ENCODE measurements at regions not wholly inside any gene's neighbourhood (a gene's known extent, or its start where the extent isn't known, plus 50 kb on each side); places are given as distances from the start of the nearest gene placed in this dataset.

DNA sequence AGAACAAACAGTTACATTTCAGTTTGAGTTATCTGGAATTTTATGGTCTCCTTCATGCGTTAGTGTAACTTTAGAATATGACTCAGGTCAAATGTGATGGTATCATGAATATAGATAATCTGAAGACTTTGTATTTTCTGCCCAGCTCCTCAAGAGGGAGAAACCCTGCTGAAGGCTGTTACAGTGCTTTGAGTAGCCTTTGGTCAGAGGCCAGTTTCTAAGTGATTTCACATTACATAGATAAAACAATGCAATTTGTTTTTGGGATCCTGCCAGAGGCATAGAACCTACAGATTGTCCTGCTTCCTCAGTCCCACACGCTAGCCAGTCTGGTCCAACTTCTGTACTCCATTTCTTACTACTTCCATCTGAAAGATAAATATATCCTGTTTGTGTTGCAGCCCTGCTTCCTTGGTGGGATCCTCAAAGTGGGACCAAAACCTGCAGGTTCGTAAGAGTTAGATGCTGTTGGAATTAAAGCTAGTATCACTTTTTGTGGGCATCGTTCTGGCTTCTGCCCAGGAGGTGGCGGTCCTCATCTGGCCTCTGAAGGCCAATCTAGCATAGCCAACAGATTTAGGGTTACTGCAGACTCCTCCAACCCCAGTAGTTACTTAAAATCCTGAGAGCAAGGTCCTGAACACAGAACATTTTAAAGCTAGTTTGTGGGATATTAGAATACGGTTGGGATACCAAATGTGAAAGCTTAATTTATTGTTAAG lies 645.8 kb upstream of the USP24 start (continued):
- TF ChIP-seq, protein P1, sequence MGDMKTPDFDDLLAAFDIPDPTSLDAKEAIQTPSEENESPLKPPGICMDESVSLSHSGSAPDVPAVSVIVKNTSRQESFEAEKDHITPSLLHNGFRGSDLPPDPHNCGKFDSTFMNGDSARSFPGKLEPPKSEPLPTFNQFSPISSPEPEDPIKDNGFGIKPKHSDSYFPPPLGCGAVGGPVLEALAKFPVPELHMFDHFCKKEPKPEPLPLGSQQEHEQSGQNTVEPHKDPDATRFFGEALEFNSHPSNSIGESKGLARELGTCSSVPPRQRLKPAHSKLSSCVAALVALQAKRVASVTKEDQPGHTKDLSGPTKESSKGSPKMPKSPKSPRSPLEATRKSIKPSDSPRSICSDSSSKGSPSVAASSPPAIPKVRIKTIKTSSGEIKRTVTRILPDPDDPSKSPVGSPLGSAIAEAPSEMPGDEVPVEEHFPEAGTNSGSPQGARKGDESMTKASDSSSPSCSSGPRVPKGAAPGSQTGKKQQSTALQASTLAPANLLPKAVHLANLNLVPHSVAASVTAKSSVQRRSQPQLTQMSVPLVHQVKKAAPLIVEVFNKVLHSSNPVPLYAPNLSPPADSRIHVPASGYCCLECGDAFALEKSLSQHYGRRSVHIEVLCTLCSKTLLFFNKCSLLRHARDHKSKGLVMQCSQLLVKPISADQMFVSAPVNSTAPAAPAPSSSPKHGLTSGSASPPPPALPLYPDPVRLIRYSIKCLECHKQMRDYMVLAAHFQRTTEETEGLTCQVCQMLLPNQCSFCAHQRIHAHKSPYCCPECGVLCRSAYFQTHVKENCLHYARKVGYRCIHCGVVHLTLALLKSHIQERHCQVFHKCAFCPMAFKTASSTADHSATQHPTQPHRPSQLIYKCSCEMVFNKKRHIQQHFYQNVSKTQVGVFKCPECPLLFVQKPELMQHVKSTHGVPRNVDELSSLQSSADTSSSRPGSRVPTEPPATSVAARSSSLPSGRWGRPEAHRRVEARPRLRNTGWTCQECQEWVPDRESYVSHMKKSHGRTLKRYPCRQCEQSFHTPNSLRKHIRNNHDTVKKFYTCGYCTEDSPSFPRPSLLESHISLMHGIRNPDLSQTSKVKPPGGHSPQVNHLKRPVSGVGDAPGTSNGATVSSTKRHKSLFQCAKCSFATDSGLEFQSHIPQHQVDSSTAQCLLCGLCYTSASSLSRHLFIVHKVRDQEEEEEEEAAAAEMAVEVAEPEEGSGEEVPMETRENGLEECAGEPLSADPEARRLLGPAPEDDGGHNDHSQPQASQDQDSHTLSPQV (IDR thresholded peaks at IDR 0.05) = no peak
- TF ChIP-seq GATAD2B (conservative IDR thresholded peaks at IDR 0.05; ENCODE audit: low read depth) = no peak
- TF ChIP-seq, protein P2, sequence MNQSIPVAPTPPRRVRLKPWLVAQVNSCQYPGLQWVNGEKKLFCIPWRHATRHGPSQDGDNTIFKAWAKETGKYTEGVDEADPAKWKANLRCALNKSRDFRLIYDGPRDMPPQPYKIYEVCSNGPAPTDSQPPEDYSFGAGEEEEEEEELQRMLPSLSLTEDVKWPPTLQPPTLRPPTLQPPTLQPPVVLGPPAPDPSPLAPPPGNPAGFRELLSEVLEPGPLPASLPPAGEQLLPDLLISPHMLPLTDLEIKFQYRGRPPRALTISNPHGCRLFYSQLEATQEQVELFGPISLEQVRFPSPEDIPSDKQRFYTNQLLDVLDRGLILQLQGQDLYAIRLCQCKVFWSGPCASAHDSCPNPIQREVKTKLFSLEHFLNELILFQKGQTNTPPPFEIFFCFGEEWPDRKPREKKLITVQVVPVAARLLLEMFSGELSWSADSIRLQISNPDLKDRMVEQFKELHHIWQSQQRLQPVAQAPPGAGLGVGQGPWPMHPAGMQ (IDR thresholded peaks at IDR 0.05; ENCODE audit: borderline replicate concordance) = no peak
- TF ChIP-seq TCF12 (IDR thresholded peaks at IDR 0.05; ENCODE audit: low read depth, low read length) = no peak
- TF ChIP-seq RAD21 (IDR thresholded peaks at IDR 0.05; ENCODE audit: insufficient read depth, low read depth, low read length) = peak; percentile 44

DNA sequence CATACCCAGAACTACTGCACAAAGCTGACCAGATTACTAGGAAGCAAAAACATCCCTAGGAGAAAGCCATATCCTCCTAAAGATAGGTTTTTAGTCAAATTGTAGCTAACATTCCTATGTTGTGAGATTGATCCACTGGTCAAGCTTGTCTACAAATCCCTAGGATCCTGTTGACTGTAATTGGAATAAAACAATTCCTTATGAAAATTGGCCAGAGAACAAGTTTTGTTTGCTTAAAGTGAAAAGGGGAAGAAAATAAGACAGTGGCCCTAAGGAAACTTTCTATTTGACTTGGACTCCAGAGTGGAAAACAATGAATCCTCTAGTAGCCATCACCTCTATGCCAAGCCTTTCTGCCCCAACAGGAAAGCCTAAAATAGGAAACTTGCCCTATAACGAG lies 645.2 kb upstream of the USP24 start:
- ATAC-seq (no peak), DNase-seq (ENCODE audit: low read depth, low spot score) (no peak), FAIRE-seq (no peak)
- Histone ChIP-seq H3K9ac (ENCODE audit: control insufficient read depth, insufficient read depth, low read length) (no peak overlapping the region), H3K27me3 (replicated peaks in 1 of 2; ENCODE audit: control insufficient read depth in 2 of 2, insufficient read depth in 2 of 2, low read length in 1 of 2) (no peaks in the 10 kb centered on the region; a peak in 1 of 4 replicates), H3K4me1 (ENCODE audit: control insufficient read depth, insufficient read depth, low read length) (no peaks in the 10 kb centered on the region), H2AFZ (ENCODE audit: control insufficient read depth, low read depth, low read length) (no peak overlapping the region), H3K36me3 (ENCODE audit: control insufficient read depth in 2 of 2, insufficient read depth in 2 of 2, low read length in 1 of 2) (no peaks in the 10 kb centered on the region), H3K79me2 (ENCODE audit: control insufficient read depth, insufficient read depth, low read length) (no peaks in the 10 kb centered on the region), H4K20me1 (ENCODE audit: control insufficient read depth, insufficient read depth) (no peaks in the 10 kb centered on the region), H3K27ac (ENCODE audit: control insufficient read depth, insufficient read depth) (no peak overlapping the region), H3K4me3 (no peak overlapping the region), H3K4me2 (ENCODE audit: control insufficient read depth, insufficient read depth) (no peak overlapping the region), H3K9me3 (replicated peaks; ENCODE audit: control insufficient read depth, insufficient read depth, low read length) (no peaks in the 10 kb centered on the region)
- POLR2A ChIA-PET = no interaction called here
- SMC1A ChIA-PET (ENCODE audit: uncharacterized antibody, unreplicated experiment) = interaction anchor here (1.1 to 4.9 kb wide), 7 partner anchors 17 to 725 kb away, joined by 3 to 57 read pairs (median 12); no protein-coding TSS in a partner anchor
- 0% methylated on average over 1 of the region's 1 CpG for WGBS (ENCODE audit: insufficient coverage, insufficient replicate concordance, low lambda C conversion rate, missing lambda C conversion rate)
- CTCF ChIA-PET = interaction anchor here (1.3 to 4.7 kb wide), 8 partner anchors 9 to 727 kb away, joined by 3 to 67 read pairs (median 6); no protein-coding TSS in a partner anchor
- intact Hi-C loops (cut with micrococcal nuclease; ENCODE audit: unreplicated experiment) = loop anchor here (2.0 kb wide), 1 partner anchor 724 kb away; no protein-coding TSS in a partner anchor
- BruUV-seq (replicated peaks) = no TSS peak
- RAD21 ChIA-PET (ENCODE audit: unreplicated experiment) = interaction anchor here (0.9 to 3.6 kb wide), 4 partner anchors 9 to 723 kb away, joined by 3 to 61 read pairs (median 4); partner anchors contain the start of gene PLPP3
- in situ Hi-C loops (cut with MboI) = loop anchor here (10.0 kb wide), 1 partner anchor 724 kb away; no protein-coding TSS in a partner anchor
- TF ChIP-seq SPI1 (IDR thresholded peaks at IDR 0.05; ENCODE audit: borderline replicate concordance, insufficient read depth, low read depth, low read length) (no peak), SREBF1 (IDR thresholded peaks at IDR 0.05; ENCODE audit: low read length) (no peak), SREBF2 (IDR thresholded peaks at IDR 0.05; ENCODE audit: low read length) (no peak), POLR2AphosphoS2 (IDR thresholded peaks at IDR 0.05; ENCODE audit: low read depth, low read length) (no peak), RELA (IDR thresholded peaks at IDR 0.05; ENCODE audit: borderline replicate concordance, partially characterized antibody) (no peak), ATF7 (IDR thresholded peaks at IDR 0.05; ENCODE audit: low read depth) (no peak)
- TF ChIP-seq, protein P3, sequence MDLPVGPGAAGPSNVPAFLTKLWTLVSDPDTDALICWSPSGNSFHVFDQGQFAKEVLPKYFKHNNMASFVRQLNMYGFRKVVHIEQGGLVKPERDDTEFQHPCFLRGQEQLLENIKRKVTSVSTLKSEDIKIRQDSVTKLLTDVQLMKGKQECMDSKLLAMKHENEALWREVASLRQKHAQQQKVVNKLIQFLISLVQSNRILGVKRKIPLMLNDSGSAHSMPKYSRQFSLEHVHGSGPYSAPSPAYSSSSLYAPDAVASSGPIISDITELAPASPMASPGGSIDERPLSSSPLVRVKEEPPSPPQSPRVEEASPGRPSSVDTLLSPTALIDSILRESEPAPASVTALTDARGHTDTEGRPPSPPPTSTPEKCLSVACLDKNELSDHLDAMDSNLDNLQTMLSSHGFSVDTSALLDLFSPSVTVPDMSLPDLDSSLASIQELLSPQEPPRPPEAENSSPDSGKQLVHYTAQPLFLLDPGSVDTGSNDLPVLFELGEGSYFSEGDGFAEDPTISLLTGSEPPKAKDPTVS (IDR thresholded peaks at IDR 0.05; ENCODE audit: low read depth, low read length) = no peak
- TF ChIP-seq, protein P4, sequence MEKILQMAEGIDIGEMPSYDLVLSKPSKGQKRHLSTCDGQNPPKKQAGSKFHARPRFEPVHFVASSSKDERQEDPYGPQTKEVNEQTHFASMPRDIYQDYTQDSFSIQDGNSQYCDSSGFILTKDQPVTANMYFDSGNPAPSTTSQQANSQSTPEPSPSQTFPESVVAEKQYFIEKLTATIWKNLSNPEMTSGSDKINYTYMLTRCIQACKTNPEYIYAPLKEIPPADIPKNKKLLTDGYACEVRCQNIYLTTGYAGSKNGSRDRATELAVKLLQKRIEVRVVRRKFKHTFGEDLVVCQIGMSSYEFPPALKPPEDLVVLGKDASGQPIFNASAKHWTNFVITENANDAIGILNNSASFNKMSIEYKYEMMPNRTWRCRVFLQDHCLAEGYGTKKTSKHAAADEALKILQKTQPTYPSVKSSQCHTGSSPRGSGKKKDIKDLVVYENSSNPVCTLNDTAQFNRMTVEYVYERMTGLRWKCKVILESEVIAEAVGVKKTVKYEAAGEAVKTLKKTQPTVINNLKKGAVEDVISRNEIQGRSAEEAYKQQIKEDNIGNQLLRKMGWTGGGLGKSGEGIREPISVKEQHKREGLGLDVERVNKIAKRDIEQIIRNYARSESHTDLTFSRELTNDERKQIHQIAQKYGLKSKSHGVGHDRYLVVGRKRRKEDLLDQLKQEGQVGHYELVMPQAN (conservative IDR thresholded peaks at IDR 0.05) = no peak
